H9 (cell line): ENCODE measurements at regions not wholly inside any gene's neighbourhood (a gene's known extent, or its start where the extent isn't known, plus 50 kb on each side); places are given as distances from the start of the nearest gene placed in this dataset.

Experiments
- DNase-seq: peaks from one replicate; pipeline ENCODE4 v3.0.0-alpha.2; 2017
- H2AFZ ChIP-seq: one replicate; pipeline ENCODE4 v1.6.1; 2013; ENCODE audit warnings: mild to moderate bottlenecking, low read length, control low read depth, moderate library complexity
- H2AK5ac ChIP-seq: 2 replicates; pipeline ENCODE4 v1.6.1; 2013; ENCODE audit warnings: low read length, control low read depth, mixed read lengths; ENCODE audit not compliant: insufficient read length
- H2BK120ac ChIP-seq: one replicate; pipeline ENCODE4 v1.6.1; 2013; ENCODE audit warnings: low read depth, mild to moderate bottlenecking, low read length, control low read depth, inconsistent platforms; ENCODE audit not compliant: poor library complexity, severe bottlenecking
- H2BK12ac ChIP-seq: 2 replicates; pipeline ENCODE4 v1.6.1; 2013; ENCODE audit warnings: low read length, control low read depth, mixed read lengths, low read depth; ENCODE audit not compliant: insufficient read length
- H2BK15ac ChIP-seq: 2 replicates; pipeline ENCODE4 v1.6.1; 2013; ENCODE audit warnings: low read depth, low read length, control low read depth
- H2BK20ac ChIP-seq: one replicate; pipeline ENCODE4 v1.6.1; 2013; ENCODE audit warnings: low read depth, mild to moderate bottlenecking, low read length, control low read depth, inconsistent platforms; ENCODE audit not compliant: poor library complexity, severe bottlenecking
- H2BK5ac ChIP-seq: 2 replicates; pipeline ENCODE4 v1.6.1; 2013; ENCODE audit warnings: low read length, control low read depth, mixed read lengths; ENCODE audit not compliant: insufficient read length
- H3K14ac ChIP-seq: 2 replicates; pipeline ENCODE4 v1.6.1; 2013; ENCODE audit warnings: low read length, control low read depth; ENCODE audit not compliant: insufficient read depth
- H3K18ac ChIP-seq: 2 replicates; pipeline ENCODE4 v1.6.1; 2013; ENCODE audit warnings: low read depth, mild to moderate bottlenecking, mixed read lengths, low read length, control low read depth; ENCODE audit not compliant: insufficient read length
- H3K23ac ChIP-seq: 2 replicates; pipeline ENCODE4 v1.6.1; 2013; ENCODE audit warnings: low read length, control low read depth, mixed read lengths, low read depth; ENCODE audit not compliant: insufficient read length
- H3K23me2 ChIP-seq: 2 replicates; pipeline ENCODE4 v1.6.1; 2013; ENCODE audit warnings: low read depth, mild to moderate bottlenecking, mixed read lengths, low read length, control low read depth; ENCODE audit not compliant: insufficient read length, poor library complexity, severe bottlenecking
- H3K27ac ChIP-seq: 2 replicates; pipeline ENCODE4 v1.5.1; 2013; ENCODE audit warnings: low read length, control low read depth, mixed read lengths, low read depth; ENCODE audit not compliant: insufficient read length
- H3K27me3 ChIP-seq: 2 replicates; pipeline ENCODE4 v1.6.1; 2013; ENCODE audit warnings: low read length, control low read depth, inconsistent platforms; ENCODE audit not compliant: insufficient read depth
- H3K4ac ChIP-seq: 2 replicates; pipeline ENCODE4 v1.6.1; 2013; ENCODE audit warnings: low read depth, mild to moderate bottlenecking, control low read depth, inconsistent platforms, low read length, moderate library complexity
- H3K4me1 ChIP-seq: 2 replicates; pipeline ENCODE4 v1.6.1; 2013; ENCODE audit warnings: low read length, control low read depth, inconsistent platforms; ENCODE audit not compliant: insufficient read depth
- H3K4me2 ChIP-seq: 2 replicates; pipeline ENCODE4 v1.6.1; 2013; ENCODE audit warnings: low read length, control low read depth, mixed read lengths; ENCODE audit not compliant: insufficient read length, insufficient read depth
- H3K56ac ChIP-seq: 2 replicates; pipeline ENCODE4 v1.6.1; 2013; ENCODE audit warnings: low read depth, mild to moderate bottlenecking, mixed read lengths, low read length, control low read depth; ENCODE audit not compliant: insufficient read length
- H3K79me1 ChIP-seq: 2 replicates; pipeline ENCODE4 v1.6.1; 2013; ENCODE audit warnings: low read depth, mild to moderate bottlenecking, moderate library complexity, low read length, control low read depth, inconsistent platforms; ENCODE audit not compliant: insufficient read depth, poor library complexity, severe bottlenecking
- H3K79me2 ChIP-seq: 2 replicates; pipeline ENCODE4 v1.6.1; 2013; ENCODE audit warnings: low read length, control low read depth, inconsistent platforms; ENCODE audit not compliant: insufficient read depth
- H3K9ac ChIP-seq: 2 replicates; pipeline ENCODE4 v1.6.1; 2013; ENCODE audit warnings: low read length, control low read depth, mixed read lengths; ENCODE audit not compliant: insufficient read length; ENCODE audit errors: extremely low read depth
- H3K9me3 ChIP-seq: one replicate; pipeline ENCODE4 v1.6.1; 2013; ENCODE audit warnings: low read depth, low read length, inconsistent platforms; ENCODE audit not compliant: control insufficient read depth
- H3T11ph ChIP-seq: one replicate; pipeline ENCODE4 v1.6.1; 2013; ENCODE audit warnings: mild to moderate bottlenecking, low read length, control low read depth, inconsistent platforms
- H4K20me1 ChIP-seq: one replicate; pipeline ENCODE4 v1.6.1; 2013; ENCODE audit not compliant: control insufficient read depth, insufficient read length, insufficient read depth
- H4K5ac ChIP-seq: 2 replicates; pipeline ENCODE4 v1.6.1; 2013; ENCODE audit warnings: low read depth, mild to moderate bottlenecking, mixed read lengths, low read length, control low read depth; ENCODE audit not compliant: insufficient read length
- H4K8ac ChIP-seq: replicated peaks from 2 replicates; pipeline ENCODE4 v1.6.1; 2013; ENCODE audit warnings: low read length, control low read depth, mixed read lengths, low read depth; ENCODE audit not compliant: insufficient read length
- H4K91ac ChIP-seq: 2 replicates; pipeline ENCODE4 v1.6.1; 2013; ENCODE audit warnings: low read depth, mild to moderate bottlenecking, moderate library complexity, mixed read lengths, low read length, control low read depth; ENCODE audit not compliant: insufficient read length
- H3K27ac Mint-ChIP-seq, 3 experiments: 2 replicates in 2 of 3; 3 replicates in 1 of 3; pipeline ENCODE4 v1.8.0; 2020 to 2021; ENCODE audit warnings: mixed read lengths in 3 of 3, mild to moderate bottlenecking in 1 of 3, moderate library complexity in 1 of 3
- H3K27me3 Mint-ChIP-seq: 2 replicates; pipeline ENCODE4 v1.8.0; 2021; ENCODE audit warnings: low read depth, mild to moderate bottlenecking, moderate library complexity, mixed read lengths
- H3K36me3 Mint-ChIP-seq, 3 experiments: 2 replicates in 2 of 3; 3 replicates in 1 of 3; pipeline ENCODE4 v1.8.0; 2020 to 2021; ENCODE audit warnings: low read depth in 3 of 3, mixed read lengths in 3 of 3; ENCODE audit not compliant: insufficient read depth in 1 of 3
- H3K4me1 Mint-ChIP-seq, 2 experiments: 2 replicates each; pipeline ENCODE4 v1.8.0; 2020; ENCODE audit warnings: mixed read lengths in 2 of 2
- H3K4me3 Mint-ChIP-seq, 2 experiments: 2 replicates in 1 of 2; 3 replicates in 1 of 2; pipeline ENCODE4 v1.8.0; 2020 to 2021; ENCODE audit warnings: mild to moderate bottlenecking in 2 of 2, mixed read lengths in 2 of 2, moderate library complexity in 1 of 2
- H3K9me3 Mint-ChIP-seq, 2 experiments: 2 replicates in 1 of 2; 3 replicates in 1 of 2; pipeline ENCODE4 v1.8.0; 2020; ENCODE audit warnings: mild to moderate bottlenecking in 2 of 2, mixed read lengths in 2 of 2, moderate library complexity in 1 of 2
- WGBS: extraction: QIAGEN DNeasy Blood & Tissue Kit; methylation state at CpG from one replicate; pipeline ENCODE4 v1.1.7; 2013; ENCODE audit warnings: missing lambda C conversion rate, low lambda C conversion rate, mixed read lengths; ENCODE audit not compliant: insufficient read length; ENCODE audit errors: extremely low coverage; 5-methylcytosine and 5-hydroxymethylcytosine counted together
- TF ChIP-seq, protein P1 (sequence below): fragments of 200-600 bp; sonication (generic); conservative IDR thresholded peaks from 3 replicates; pipeline ENCODE4 v1.8.0; 2021; ENCODE audit warnings: antibody characterized with exemption, mild to moderate bottlenecking

DNA sequence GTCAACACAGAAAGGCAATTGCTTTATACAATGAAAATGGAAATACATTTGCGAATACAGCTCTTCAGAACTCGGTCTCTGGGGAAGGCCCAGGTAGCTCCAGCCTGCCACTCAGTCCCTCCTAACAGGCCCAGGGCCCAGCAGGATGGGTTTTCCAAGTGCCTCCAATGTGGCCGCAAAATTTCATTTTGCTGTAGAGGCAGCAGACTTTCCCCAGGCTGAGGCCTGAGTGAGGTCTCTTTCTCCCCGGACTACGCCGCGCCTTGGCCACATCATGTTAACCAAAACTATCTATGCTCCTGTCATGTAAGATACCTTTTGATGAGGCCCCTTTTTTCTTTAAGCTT is 606.0 kb upstream of the SALL1 start:
- no peak overlapping the region for H2BK15ac ChIP-seq
- H3K4me2 ChIP-seq = no peak overlapping the region
- H2BK12ac ChIP-seq = no peak overlapping the region
- H3K9ac ChIP-seq = no peak overlapping the region
- H3K18ac ChIP-seq = no peak overlapping the region
- H2BK5ac ChIP-seq = no peak overlapping the region
- WGBS = no CpG with 5 or more reads among the region's 7 CpGs
- no peak for DNase-seq
- no peak overlapping the region for H3K56ac ChIP-seq
- TF ChIP-seq, protein P1, sequence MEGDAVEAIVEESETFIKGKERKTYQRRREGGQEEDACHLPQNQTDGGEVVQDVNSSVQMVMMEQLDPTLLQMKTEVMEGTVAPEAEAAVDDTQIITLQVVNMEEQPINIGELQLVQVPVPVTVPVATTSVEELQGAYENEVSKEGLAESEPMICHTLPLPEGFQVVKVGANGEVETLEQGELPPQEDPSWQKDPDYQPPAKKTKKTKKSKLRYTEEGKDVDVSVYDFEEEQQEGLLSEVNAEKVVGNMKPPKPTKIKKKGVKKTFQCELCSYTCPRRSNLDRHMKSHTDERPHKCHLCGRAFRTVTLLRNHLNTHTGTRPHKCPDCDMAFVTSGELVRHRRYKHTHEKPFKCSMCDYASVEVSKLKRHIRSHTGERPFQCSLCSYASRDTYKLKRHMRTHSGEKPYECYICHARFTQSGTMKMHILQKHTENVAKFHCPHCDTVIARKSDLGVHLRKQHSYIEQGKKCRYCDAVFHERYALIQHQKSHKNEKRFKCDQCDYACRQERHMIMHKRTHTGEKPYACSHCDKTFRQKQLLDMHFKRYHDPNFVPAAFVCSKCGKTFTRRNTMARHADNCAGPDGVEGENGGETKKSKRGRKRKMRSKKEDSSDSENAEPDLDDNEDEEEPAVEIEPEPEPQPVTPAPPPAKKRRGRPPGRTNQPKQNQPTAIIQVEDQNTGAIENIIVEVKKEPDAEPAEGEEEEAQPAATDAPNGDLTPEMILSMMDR = no peak
- H3K27ac ChIP-seq = no peak overlapping the region
- Mint-ChIP-seq H3K9me3 (no peaks in the 10 kb centered on the region), H3K36me3 (no peaks in the 10 kb centered on the region), H3K27ac (no peak overlapping the region), H3K4me1 (peaks cover 57 to 62% of the 10 kb centered on the region in 2 experiments), H3K27me3 (peaks cover 4% of the 10 kb centered on the region; the same call in 1 of the 2 replicates), H3K4me3 (no peak overlapping the region)
- no peak overlapping the region for H4K91ac ChIP-seq
- no peaks in the 10 kb centered on the region for H3K9me3 ChIP-seq
- H4K5ac ChIP-seq = no peak overlapping the region
- no peak overlapping the region for H4K8ac ChIP-seq
- no peak overlapping the region for H3K23ac ChIP-seq
- no peak overlapping the region for H2BK120ac ChIP-seq
- H2AFZ ChIP-seq = no peak overlapping the region
- no peaks in the 10 kb centered on the region for H4K20me1 ChIP-seq
- no peak overlapping the region for H3T11ph ChIP-seq
- H2AK5ac ChIP-seq = no peak overlapping the region
- no peak overlapping the region for H3K4ac ChIP-seq
- no peaks in the 10 kb centered on the region for H3K27me3 ChIP-seq
- no peak overlapping the region for H2BK20ac ChIP-seq
- H3K23me2 ChIP-seq = no peaks in the 10 kb centered on the region
- H3K79me2 ChIP-seq = no peaks in the 10 kb centered on the region
- H3K79me1 ChIP-seq = no peaks in the 10 kb centered on the region
- peaks cover 6% of the 10 kb centered on the region; the same call in 1 of the 2 replicates for H3K4me1 ChIP-seq
- no peak overlapping the region for H3K14ac ChIP-seq
